ENCODE measurements at regions not wholly inside any gene's neighbourhood (a gene's known extent, or its start where the extent isn't known, plus 50 kb on each side); places are given as distances from the start of the nearest gene placed in this dataset.

DNA sequence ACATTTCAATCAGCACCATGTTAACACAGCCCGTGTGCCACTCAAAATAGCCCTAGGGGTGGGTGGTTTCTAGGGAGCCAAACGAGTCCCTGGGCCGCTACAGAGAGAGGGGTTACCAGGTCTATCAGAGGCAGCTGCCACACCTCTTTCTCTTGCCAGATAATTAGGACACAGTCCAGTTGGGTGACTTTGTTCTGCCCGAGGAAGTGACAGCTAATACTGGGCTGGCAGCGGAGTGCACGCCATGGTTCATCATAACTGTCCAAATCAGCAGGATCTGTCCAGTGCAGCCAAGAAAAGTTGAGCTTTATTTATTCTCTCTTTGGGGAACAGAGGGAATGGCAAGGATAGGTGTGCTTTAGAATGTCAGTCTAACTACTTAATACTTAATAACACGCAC, 583.8 kb downstream of the BRINP1 start (continued):
- TF ChIP-seq, protein P1, sequence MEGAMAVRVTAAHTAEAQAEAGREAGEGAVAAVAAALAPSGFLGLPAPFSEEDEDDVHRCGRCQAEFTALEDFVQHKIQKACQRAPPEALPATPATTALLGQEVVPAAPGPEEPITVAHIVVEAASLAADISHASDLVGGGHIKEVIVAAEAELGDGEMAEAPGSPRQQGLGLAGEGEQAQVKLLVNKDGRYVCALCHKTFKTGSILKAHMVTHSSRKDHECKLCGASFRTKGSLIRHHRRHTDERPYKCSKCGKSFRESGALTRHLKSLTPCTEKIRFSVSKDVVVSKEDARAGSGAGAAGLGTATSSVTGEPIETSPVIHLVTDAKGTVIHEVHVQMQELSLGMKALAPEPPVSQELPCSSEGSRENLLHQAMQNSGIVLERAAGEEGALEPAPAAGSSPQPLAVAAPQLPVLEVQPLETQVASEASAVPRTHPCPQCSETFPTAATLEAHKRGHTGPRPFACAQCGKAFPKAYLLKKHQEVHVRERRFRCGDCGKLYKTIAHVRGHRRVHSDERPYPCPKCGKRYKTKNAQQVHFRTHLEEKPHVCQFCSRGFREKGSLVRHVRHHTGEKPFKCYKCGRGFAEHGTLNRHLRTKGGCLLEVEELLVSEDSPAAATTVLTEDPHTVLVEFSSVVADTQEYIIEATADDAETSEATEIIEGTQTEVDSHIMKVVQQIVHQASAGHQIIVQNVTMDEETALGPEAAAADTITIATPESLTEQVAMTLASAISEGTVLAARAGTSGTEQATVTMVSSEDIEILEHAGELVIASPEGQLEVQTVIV (IDR thresholded peaks at IDR 0.05; ENCODE audit: borderline replicate concordance, partially characterized antibody): no peak
- TF ChIP-seq ZBED1 (IDR thresholded peaks at IDR 0.05; ENCODE audit: borderline replicate concordance) (no peak), ATF7 (IDR thresholded peaks at IDR 0.05; ENCODE audit: low read depth) (no peak)
- TF ChIP-seq, protein P2, sequence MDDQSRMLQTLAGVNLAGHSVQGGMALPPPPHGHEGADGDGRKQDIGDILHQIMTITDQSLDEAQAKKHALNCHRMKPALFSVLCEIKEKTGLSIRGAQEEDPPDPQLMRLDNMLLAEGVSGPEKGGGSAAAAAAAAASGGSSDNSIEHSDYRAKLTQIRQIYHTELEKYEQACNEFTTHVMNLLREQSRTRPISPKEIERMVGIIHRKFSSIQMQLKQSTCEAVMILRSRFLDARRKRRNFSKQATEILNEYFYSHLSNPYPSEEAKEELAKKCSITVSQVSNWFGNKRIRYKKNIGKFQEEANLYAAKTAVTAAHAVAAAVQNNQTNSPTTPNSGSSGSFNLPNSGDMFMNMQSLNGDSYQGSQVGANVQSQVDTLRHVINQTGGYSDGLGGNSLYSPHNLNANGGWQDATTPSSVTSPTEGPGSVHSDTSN (IDR thresholded peaks at IDR 0.05; ENCODE audit: insufficient replicate concordance, low read depth, low read length): no peak

DNA sequence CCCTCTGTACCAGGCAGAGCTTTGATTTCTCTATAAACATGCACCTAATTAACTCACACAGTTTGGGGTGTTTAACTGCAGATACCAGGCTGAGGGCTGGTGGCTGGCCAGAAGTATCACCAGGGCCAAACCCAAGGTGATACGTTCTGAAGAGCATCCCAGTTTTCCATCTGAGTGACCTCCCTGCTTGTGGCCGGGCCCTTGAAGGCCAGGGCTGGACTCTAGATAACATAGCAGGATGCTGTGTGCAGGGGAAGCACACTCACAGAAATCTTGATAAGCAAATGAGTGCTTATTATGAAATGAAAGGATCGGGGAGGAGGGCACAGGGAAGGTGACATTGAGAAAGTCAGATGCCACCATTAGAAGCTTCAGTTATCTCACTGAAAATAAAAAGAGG, 582.4 kb downstream of the BRINP1 start:
- in situ Hi-C loops (cut with MboI): no loop called here
- H3K27me3 ChIP-seq (replicated peaks in 1 of 2; ENCODE audit: control insufficient read depth in 2 of 2, insufficient read depth in 2 of 2, low read length in 1 of 2): no peaks in the 10 kb centered on the region
- no peaks in the 10 kb centered on the region for H3K9me3 ChIP-seq (replicated peaks; ENCODE audit: control insufficient read depth, insufficient read depth, low read length)
- H4K20me1 ChIP-seq (ENCODE audit: control insufficient read depth, insufficient read depth): no peaks in the 10 kb centered on the region
- intact Hi-C loops (cut with micrococcal nuclease; ENCODE audit: unreplicated experiment): no loop called here
- DNase-seq (ENCODE audit: low read depth, low spot score) (no peak), ATAC-seq (no peak), FAIRE-seq (no peak)
- no peaks in the 10 kb centered on the region for H3K36me3 ChIP-seq (ENCODE audit: control insufficient read depth in 2 of 2, insufficient read depth in 2 of 2, low read length in 1 of 2)
- ChIA-PET POLR2A (no interaction called here), CTCF (no interaction called here), RAD21 (ENCODE audit: unreplicated experiment) (interaction anchor here (0.5 kb wide), 1 partner anchor 617 kb away, joined by 3 read pairs; no protein-coding TSS in a partner anchor), SMC1A (ENCODE audit: uncharacterized antibody, unreplicated experiment) (no interaction called here)
- no peak overlapping the region for H3K9ac ChIP-seq (ENCODE audit: control insufficient read depth, insufficient read depth, low read length)
- H3K4me2 ChIP-seq (ENCODE audit: control insufficient read depth, insufficient read depth): no peak overlapping the region
- no peaks in the 10 kb centered on the region for H3K4me1 ChIP-seq (ENCODE audit: control insufficient read depth, insufficient read depth, low read length)
- no peak overlapping the region for H2AFZ ChIP-seq (ENCODE audit: control insufficient read depth, low read depth, low read length)
- no peak overlapping the region for H3K4me3 ChIP-seq
- BruUV-seq (replicated peaks): no TSS peak
- 0% methylated on average over 2 of the region's 3 CpGs for WGBS (ENCODE audit: insufficient coverage, insufficient replicate concordance, low lambda C conversion rate, missing lambda C conversion rate)
- no peak overlapping the region for H3K27ac ChIP-seq (ENCODE audit: control insufficient read depth, insufficient read depth)
- no peaks in the 10 kb centered on the region for H3K79me2 ChIP-seq (ENCODE audit: control insufficient read depth, insufficient read depth, low read length)
- TF ChIP-seq, protein P3, sequence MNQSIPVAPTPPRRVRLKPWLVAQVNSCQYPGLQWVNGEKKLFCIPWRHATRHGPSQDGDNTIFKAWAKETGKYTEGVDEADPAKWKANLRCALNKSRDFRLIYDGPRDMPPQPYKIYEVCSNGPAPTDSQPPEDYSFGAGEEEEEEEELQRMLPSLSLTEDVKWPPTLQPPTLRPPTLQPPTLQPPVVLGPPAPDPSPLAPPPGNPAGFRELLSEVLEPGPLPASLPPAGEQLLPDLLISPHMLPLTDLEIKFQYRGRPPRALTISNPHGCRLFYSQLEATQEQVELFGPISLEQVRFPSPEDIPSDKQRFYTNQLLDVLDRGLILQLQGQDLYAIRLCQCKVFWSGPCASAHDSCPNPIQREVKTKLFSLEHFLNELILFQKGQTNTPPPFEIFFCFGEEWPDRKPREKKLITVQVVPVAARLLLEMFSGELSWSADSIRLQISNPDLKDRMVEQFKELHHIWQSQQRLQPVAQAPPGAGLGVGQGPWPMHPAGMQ (IDR thresholded peaks at IDR 0.05; ENCODE audit: borderline replicate concordance): no peak
- no peak for TF ChIP-seq HCFC1 (IDR thresholded peaks at IDR 0.05; ENCODE audit: low read length)
- TF ChIP-seq ZNF384 (IDR thresholded peaks at IDR 0.05; ENCODE audit: borderline replicate concordance, low read depth, low read length): no peak
- TF ChIP-seq RB1 (IDR thresholded peaks at IDR 0.05; ENCODE audit: borderline replicate concordance): no peak
- TF ChIP-seq, protein P4, sequence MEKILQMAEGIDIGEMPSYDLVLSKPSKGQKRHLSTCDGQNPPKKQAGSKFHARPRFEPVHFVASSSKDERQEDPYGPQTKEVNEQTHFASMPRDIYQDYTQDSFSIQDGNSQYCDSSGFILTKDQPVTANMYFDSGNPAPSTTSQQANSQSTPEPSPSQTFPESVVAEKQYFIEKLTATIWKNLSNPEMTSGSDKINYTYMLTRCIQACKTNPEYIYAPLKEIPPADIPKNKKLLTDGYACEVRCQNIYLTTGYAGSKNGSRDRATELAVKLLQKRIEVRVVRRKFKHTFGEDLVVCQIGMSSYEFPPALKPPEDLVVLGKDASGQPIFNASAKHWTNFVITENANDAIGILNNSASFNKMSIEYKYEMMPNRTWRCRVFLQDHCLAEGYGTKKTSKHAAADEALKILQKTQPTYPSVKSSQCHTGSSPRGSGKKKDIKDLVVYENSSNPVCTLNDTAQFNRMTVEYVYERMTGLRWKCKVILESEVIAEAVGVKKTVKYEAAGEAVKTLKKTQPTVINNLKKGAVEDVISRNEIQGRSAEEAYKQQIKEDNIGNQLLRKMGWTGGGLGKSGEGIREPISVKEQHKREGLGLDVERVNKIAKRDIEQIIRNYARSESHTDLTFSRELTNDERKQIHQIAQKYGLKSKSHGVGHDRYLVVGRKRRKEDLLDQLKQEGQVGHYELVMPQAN (conservative IDR thresholded peaks at IDR 0.05): no peak
- no peak for TF ChIP-seq PML (IDR thresholded peaks at IDR 0.05; ENCODE audit: low read length)
- no peak for TF ChIP-seq EGR1 (IDR thresholded peaks at IDR 0.05; ENCODE audit: borderline replicate concordance in 1 of 2, low read depth in 2 of 2, low read length in 2 of 2)
- TF ChIP-seq, protein P5, sequence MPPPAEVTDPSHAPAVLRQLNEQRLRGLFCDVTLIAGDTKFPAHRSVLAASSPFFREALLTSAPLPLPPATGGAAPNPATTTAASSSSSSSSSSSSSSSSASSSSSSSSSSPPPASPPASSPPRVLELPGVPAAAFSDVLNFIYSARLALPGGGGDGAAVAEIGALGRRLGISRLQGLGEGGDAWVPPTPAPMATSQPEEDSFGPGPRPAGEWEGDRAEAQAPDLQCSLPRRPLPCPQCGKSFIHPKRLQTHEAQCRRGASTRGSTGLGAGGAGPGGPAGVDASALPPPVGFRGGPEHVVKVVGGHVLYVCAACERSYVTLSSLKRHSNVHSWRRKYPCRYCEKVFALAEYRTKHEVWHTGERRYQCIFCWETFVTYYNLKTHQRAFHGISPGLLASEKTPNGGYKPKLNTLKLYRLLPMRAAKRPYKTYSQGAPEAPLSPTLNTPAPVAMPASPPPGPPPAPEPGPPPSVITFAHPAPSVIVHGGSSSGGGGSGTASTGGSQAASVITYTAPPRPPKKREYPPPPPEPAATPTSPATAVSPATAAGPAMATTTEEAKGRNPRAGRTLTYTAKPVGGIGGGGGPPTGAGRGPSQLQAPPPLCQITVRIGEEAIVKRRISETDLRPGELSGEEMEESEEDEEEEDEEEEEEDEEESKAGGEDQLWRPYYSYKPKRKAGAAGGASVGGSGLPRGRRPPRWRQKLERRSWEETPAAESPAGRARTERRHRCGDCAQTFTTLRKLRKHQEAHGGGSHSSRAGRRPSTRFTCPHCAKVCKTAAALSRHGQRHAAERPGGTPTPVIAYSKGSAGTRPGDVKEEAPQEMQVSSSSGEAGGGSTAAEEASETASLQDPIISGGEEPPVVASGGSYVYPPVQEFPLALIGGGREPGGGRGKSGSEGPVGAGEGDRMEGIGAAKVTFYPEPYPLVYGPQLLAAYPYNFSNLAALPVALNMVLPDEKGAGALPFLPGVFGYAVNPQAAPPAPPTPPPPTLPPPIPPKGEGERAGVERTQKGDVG (CRISPR knock-in tag; IDR thresholded peaks at IDR 0.05): no peak

Data from GM12878 (cell line).